Adrenal gland (tissue), 5 donors: ENCODE measurements at regions not wholly inside any gene's neighbourhood (a gene's known extent, or its start where the extent isn't known, plus 50 kb on each side); places are given as distances from the start of the nearest gene placed in this dataset.

Source experiments
- CTCF ChIP-seq, 6 experiments: fragments of 450-650 bp in 4 of 6; fragments of 200-600 bp in 2 of 6; sonication (generic) in 1 of 6; IDR thresholded peaks; 1 replicate in 5 of 6; 2 replicates in 1 of 6; pipeline versions ENCODE4 v1.5.1 to v1.8.0; 2016 to 2021; ENCODE audit warnings: antibody characterized with exemption in 6 of 6, mild to moderate bottlenecking in 2 of 6, moderate library complexity in 1 of 6
- POLR2A ChIP-seq, 2 donors: fragments of 450-650 bp; IDR thresholded peaks; one replicate each; pipeline ENCODE4 v1.6.1; 2017; ENCODE audit warnings: antibody characterized with exemption in 2 of 2, mild to moderate bottlenecking in 2 of 2, moderate library complexity in 1 of 2
- donor health status: DM: no; HTN: no; CAD: no.

GRCh38 chr14:56512521-56512920 is 67.1 kb upstream of the TMEM260 start:
- no peak for TF ChIP-seq POLR2A (IDR thresholded peaks at IDR 0.05)
- TF ChIP-seq CTCF (IDR thresholded peaks at IDR 0.05): no peak
